Calu3 (cell line): ENCODE measurements at regions not wholly inside any gene's neighbourhood (a gene's known extent, or its start where the extent isn't known, plus 50 kb on each side); places are given as distances from the start of the nearest gene placed in this dataset.

ENCODE experiments used
- BruUV-seq: library from RNA; stranded (reverse); fragments of 400-500 nt; replicated peaks from 2 replicates; lab custom pipeline; 2021; lab: Mats Ljungman, UMichigan
- CTCF ChIA-PET: fragments of 300-600 bp; sonication (Branson Sonifier 250); formaldehyde crosslinking; loops from one replicate; lab custom pipeline; 2022; ENCODE audit warnings: antibody characterized with exemption; lab: Charles Lee
- DNase-seq: peaks from one replicate; pipeline ENCODE4 v3.0.0; 2022
- H3K27ac Mint-ChIP-seq: one replicate; pipeline ENCODE4 v1.8.0; 2022; ENCODE audit warnings: mixed read lengths; ENCODE audit not compliant: unreplicated experiment
- H3K27me3 Mint-ChIP-seq: one replicate; pipeline ENCODE4 v1.8.0; 2022; ENCODE audit warnings: mixed read lengths; ENCODE audit not compliant: unreplicated experiment
- H3K36me3 Mint-ChIP-seq: one replicate; pipeline ENCODE4 v1.8.0; 2022; ENCODE audit warnings: mild to moderate bottlenecking, moderate library complexity, mixed read lengths; ENCODE audit not compliant: insufficient read depth, unreplicated experiment
- H3K4me1 Mint-ChIP-seq: one replicate; pipeline ENCODE4 v1.8.0; 2022; ENCODE audit warnings: mild to moderate bottlenecking, low read depth, mixed read lengths; ENCODE audit not compliant: unreplicated experiment
- H3K4me3 Mint-ChIP-seq: one replicate; pipeline ENCODE4 v1.8.0; 2022; ENCODE audit warnings: mild to moderate bottlenecking, low read depth, moderate library complexity, mixed read lengths; ENCODE audit not compliant: unreplicated experiment
- H3K9me3 Mint-ChIP-seq: one replicate; pipeline ENCODE4 v1.8.0; 2022; ENCODE audit warnings: low read depth, mixed read lengths; ENCODE audit not compliant: unreplicated experiment
- intact Hi-C: fragments of 100-400 bp; cut with micrococcal nuclease; formaldehyde crosslinking; loops from one replicate; pipeline ENCODE4 v1.10.0; 2022; ENCODE audit not compliant: unreplicated experiment
- TF ChIP-seq, protein P1 (sequence below): fragments of 200-600 bp; IDR thresholded peaks from one replicate; pipeline ENCODE4 v1.8.0; 2022; ENCODE audit warnings: antibody characterized with exemption; ENCODE audit not compliant: unreplicated experiment

DNA sequence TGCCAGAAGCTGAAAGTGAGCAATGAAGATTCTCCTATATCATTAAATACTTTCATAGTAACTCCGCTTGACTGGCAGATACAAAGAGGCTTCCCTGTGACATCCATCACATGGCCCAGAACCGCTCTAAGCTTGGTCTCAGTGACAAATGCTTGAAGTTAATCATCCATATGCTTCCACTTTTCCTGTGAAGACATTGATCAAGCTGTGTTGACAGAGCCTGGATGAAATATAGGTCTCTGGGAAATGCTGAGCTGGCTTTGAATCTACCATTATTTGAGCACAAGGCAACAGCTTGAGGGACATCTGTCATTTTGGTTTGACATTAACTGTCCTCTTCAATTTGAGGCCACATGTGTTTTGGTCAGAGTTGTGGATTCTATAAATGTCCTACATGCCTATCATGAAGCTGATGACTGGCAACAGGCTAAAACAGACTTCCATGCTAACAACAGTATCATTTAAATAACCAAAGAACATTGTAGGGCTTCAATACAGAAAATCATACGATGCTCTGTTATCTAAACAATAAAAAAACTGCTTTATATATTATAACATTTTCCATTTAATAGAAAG lies 402.2 kb upstream of the IRAK1BP1 start:
- H3K4me1 Mint-ChIP-seq: peaks cover 13% of the 10 kb centered on the region
- peaks cover 5% of the 10 kb centered on the region for H3K9me3 Mint-ChIP-seq
- intact Hi-C loops: no loop called here
- H3K4me3 Mint-ChIP-seq: no peak overlapping the region
- no peak overlapping the region for H3K27ac Mint-ChIP-seq
- CTCF ChIA-PET: no interaction called here
- no peaks in the 10 kb centered on the region for H3K27me3 Mint-ChIP-seq
- TF ChIP-seq, protein P1, sequence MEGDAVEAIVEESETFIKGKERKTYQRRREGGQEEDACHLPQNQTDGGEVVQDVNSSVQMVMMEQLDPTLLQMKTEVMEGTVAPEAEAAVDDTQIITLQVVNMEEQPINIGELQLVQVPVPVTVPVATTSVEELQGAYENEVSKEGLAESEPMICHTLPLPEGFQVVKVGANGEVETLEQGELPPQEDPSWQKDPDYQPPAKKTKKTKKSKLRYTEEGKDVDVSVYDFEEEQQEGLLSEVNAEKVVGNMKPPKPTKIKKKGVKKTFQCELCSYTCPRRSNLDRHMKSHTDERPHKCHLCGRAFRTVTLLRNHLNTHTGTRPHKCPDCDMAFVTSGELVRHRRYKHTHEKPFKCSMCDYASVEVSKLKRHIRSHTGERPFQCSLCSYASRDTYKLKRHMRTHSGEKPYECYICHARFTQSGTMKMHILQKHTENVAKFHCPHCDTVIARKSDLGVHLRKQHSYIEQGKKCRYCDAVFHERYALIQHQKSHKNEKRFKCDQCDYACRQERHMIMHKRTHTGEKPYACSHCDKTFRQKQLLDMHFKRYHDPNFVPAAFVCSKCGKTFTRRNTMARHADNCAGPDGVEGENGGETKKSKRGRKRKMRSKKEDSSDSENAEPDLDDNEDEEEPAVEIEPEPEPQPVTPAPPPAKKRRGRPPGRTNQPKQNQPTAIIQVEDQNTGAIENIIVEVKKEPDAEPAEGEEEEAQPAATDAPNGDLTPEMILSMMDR: no peak
- no TSS peak for BruUV-seq
- no peaks in the 10 kb centered on the region for H3K36me3 Mint-ChIP-seq
- DNase-seq: no peak

DNA sequence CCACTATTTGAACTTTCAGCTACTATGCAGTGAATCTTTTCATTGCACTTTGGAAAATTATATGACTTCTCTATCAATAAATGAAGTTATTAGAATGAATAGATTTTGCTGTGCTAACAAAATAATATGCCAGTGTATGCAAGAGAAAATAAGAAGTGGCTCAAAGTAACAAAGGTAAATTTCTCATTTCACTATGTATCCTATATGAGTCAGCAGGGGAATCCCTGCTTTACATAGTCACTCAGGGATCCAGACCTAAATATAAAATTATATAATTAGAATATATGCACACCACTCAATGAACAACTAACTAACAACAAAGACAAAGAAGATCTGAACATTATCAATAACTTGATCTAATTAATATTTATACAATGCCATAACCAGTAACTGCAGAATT lies 390.8 kb upstream of the IRAK1BP1 start:
- Mint-ChIP-seq H3K36me3 (no peaks in the 10 kb centered on the region), H3K27ac (no peak overlapping the region), H3K27me3 (no peaks in the 10 kb centered on the region), H3K4me1 (no peaks in the 10 kb centered on the region), H3K9me3 (peaks cover 6% of the 10 kb centered on the region), H3K4me3 (no peak overlapping the region)
- TF ChIP-seq, protein P1: no peak
- intact Hi-C loops: no loop called here
- no peak for DNase-seq
- CTCF ChIA-PET: no interaction called here
- BruUV-seq: no TSS peak

DNA sequence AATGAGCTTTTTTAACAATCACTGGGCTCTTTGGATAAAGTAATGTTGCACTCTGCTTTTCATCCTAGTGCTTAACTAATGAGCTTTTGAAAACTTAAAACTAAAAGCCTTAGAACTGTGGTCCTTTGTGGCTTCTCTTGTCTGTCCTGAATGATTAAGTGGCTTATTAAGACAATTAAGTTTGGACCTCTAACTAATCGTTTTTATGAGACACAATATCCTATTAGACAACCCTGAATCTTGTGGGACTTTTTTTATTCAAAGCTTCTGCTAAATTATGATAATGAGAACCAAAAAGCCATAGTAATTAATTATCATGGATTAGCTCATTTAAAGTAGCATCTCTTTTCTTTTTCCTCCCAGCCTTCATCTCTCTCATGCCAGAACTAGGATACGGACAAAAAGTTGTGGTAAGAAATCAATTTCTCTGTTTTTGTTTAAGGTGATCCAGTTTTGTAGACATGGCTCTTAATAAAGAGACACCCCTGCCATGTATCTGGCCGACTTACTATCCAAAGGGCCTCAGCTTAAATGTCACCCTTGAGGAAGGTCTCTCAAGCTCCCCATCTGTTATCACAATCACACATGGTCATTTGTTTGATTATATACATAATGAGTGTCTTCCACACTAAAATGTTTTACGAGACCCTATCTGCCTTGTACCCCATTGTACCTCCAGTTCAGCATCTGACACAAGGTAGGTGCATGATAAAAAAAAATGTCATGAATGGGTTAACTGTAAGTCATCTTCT lies 384.4 kb upstream of the IRAK1BP1 start:
- no peaks in the 10 kb centered on the region for H3K4me1 Mint-ChIP-seq
- TF ChIP-seq, protein P1: no peak
- CTCF ChIA-PET: no interaction called here
- DNase-seq: no peak
- H3K27ac Mint-ChIP-seq: no peak overlapping the region
- no peaks in the 10 kb centered on the region for H3K27me3 Mint-ChIP-seq
- H3K9me3 Mint-ChIP-seq: peaks cover 6% of the 10 kb centered on the region
- no peaks in the 10 kb centered on the region for H3K36me3 Mint-ChIP-seq
- intact Hi-C loops: no loop called here
- BruUV-seq: no TSS peak
- no peak overlapping the region for H3K4me3 Mint-ChIP-seq

DNA sequence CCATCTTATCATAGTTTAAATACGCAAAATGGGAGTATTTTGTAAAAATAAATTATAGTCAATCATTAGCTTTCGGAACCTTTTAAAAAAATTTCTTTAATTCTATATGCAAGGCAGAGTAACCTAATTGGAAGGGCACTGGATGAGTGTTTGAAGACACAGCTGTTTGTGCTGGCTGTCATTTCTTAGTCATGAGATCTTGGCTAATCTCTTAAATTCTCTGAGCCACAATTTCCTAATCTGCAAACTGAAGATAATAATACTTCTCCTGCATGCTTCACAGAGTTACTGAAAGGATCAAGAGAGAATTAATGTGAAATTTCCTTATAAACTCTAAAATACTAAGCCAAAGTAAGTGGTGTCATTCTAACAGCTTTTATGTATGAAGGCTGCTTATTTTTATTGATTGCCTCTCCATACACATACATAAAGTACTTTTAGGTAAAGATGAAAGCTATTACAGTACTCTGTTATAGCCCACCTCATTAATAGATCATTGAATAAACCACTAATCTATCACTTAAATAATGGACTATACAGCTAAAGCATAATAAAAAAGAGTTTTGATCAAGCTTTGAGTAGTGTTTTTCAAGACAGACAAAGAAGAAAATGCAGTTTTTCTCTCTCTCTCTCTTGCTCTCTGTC lies 383.7 kb upstream of the IRAK1BP1 start:
- H3K27me3 Mint-ChIP-seq: no peaks in the 10 kb centered on the region
- peaks cover 4% of the 10 kb centered on the region for H3K9me3 Mint-ChIP-seq
- H3K27ac Mint-ChIP-seq: no peak overlapping the region
- TF ChIP-seq, protein P1: no peak
- no peaks in the 10 kb centered on the region for H3K4me1 Mint-ChIP-seq
- H3K36me3 Mint-ChIP-seq: no peaks in the 10 kb centered on the region
- no peak for DNase-seq
- CTCF ChIA-PET: no interaction called here
- no peak overlapping the region for H3K4me3 Mint-ChIP-seq
- intact Hi-C loops: no loop called here
- no TSS peak for BruUV-seq
